ENCODE measurements at regions not wholly inside any gene's neighbourhood (a gene's known extent, or its start where the extent isn't known, plus 50 kb on each side); places are given as distances from the start of the nearest gene placed in this dataset.

DNA sequence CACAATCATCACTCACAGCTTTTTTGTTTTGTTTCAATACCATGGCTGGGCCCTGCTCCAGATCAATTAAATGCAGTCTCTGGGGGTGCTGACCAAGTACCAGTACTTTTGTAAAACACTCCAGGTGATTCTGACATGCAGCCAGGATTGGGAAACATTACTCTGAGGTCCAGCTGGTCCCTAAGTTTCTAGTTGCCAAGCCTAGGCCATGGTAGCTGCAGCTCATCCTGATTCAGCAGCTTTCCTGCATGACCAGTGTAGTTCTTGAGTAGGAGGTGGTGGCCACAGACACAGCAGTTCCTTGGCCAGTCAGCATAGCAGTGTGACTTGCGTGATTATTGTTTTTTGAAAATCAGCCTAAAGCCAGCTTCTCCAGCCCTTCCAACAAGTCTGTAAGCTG lies 859.1 kb downstream of the DIAPH3 start:
- no peak for TF ChIP-seq CBX5 (CRISPR knock-in tag; IDR thresholded peaks at IDR 0.05; ENCODE audit: borderline replicate concordance)
- TF ChIP-seq EED (CRISPR knock-in tag; IDR thresholded peaks at IDR 0.05) = no peak

Measured in HepG2 (cell line).